ENCODE measurements at regions not wholly inside any gene's neighbourhood (a gene's known extent, or its start where the extent isn't known, plus 50 kb on each side); places are given as distances from the start of the nearest gene placed in this dataset.

DNA sequence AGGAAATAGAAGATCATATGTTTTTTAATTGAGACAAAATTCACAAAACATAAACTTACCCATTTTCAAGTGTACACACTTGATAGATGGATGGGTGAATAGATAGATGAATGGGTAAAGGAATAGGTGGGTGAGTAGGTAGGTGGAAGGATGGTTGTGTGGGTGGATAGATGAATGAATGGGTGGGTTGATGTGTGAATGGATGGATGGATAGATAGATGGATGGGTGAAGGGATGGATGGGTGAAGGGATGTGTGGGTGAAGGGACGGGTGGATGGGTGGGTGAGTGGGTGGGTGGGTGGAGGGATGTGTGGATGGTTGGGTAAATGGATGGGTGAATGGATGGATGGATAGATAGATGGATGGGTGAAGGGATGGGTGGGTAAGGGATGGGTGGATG lies 86.1 kb upstream of the KCND3 start:
- TF ChIP-seq ZSCAN30 (tag by site-specific recombination; IDR thresholded peaks at IDR 0.05) (no peak), ZNF837 (tag by site-specific recombination; IDR thresholded peaks at IDR 0.05) (no peak), ZNF549 (tag by site-specific recombination; IDR thresholded peaks at IDR 0.05) (no peak), ZNF140 (tag by site-specific recombination; IDR thresholded peaks at IDR 0.05) (no peak), ZNF776 (tag by site-specific recombination; IDR thresholded peaks at IDR 0.05; ENCODE audit: borderline replicate concordance) (no peak), ZNF311 (tag by site-specific recombination; IDR thresholded peaks at IDR 0.05; ENCODE audit: borderline replicate concordance) (no peak), ZNF830 (tag by site-specific recombination; IDR thresholded peaks at IDR 0.05; ENCODE audit: low read depth) (no peak)
- TF ChIP-seq, protein P1, sequence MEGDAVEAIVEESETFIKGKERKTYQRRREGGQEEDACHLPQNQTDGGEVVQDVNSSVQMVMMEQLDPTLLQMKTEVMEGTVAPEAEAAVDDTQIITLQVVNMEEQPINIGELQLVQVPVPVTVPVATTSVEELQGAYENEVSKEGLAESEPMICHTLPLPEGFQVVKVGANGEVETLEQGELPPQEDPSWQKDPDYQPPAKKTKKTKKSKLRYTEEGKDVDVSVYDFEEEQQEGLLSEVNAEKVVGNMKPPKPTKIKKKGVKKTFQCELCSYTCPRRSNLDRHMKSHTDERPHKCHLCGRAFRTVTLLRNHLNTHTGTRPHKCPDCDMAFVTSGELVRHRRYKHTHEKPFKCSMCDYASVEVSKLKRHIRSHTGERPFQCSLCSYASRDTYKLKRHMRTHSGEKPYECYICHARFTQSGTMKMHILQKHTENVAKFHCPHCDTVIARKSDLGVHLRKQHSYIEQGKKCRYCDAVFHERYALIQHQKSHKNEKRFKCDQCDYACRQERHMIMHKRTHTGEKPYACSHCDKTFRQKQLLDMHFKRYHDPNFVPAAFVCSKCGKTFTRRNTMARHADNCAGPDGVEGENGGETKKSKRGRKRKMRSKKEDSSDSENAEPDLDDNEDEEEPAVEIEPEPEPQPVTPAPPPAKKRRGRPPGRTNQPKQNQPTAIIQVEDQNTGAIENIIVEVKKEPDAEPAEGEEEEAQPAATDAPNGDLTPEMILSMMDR (tag by site-specific recombination; IDR thresholded peaks at IDR 0.05) = no peak
- TF ChIP-seq, protein P2, sequence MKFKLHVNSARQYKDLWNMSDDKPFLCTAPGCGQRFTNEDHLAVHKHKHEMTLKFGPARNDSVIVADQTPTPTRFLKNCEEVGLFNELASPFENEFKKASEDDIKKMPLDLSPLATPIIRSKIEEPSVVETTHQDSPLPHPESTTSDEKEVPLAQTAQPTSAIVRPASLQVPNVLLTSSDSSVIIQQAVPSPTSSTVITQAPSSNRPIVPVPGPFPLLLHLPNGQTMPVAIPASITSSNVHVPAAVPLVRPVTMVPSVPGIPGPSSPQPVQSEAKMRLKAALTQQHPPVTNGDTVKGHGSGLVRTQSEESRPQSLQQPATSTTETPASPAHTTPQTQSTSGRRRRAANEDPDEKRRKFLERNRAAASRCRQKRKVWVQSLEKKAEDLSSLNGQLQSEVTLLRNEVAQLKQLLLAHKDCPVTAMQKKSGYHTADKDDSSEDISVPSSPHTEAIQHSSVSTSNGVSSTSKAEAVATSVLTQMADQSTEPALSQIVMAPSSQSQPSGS (tag by site-specific recombination; IDR thresholded peaks at IDR 0.05; ENCODE audit: low read depth) = no peak
- TF ChIP-seq, protein P3, sequence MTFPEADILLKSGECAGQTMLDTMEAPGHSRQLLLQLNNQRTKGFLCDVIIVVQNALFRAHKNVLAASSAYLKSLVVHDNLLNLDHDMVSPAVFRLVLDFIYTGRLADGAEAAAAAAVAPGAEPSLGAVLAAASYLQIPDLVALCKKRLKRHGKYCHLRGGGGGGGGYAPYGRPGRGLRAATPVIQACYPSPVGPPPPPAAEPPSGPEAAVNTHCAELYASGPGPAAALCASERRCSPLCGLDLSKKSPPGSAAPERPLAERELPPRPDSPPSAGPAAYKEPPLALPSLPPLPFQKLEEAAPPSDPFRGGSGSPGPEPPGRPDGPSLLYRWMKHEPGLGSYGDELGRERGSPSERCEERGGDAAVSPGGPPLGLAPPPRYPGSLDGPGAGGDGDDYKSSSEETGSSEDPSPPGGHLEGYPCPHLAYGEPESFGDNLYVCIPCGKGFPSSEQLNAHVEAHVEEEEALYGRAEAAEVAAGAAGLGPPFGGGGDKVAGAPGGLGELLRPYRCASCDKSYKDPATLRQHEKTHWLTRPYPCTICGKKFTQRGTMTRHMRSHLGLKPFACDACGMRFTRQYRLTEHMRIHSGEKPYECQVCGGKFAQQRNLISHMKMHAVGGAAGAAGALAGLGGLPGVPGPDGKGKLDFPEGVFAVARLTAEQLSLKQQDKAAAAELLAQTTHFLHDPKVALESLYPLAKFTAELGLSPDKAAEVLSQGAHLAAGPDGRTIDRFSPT (tag by site-specific recombination; IDR thresholded peaks at IDR 0.05) = no peak
- TF ChIP-seq, protein P4, sequence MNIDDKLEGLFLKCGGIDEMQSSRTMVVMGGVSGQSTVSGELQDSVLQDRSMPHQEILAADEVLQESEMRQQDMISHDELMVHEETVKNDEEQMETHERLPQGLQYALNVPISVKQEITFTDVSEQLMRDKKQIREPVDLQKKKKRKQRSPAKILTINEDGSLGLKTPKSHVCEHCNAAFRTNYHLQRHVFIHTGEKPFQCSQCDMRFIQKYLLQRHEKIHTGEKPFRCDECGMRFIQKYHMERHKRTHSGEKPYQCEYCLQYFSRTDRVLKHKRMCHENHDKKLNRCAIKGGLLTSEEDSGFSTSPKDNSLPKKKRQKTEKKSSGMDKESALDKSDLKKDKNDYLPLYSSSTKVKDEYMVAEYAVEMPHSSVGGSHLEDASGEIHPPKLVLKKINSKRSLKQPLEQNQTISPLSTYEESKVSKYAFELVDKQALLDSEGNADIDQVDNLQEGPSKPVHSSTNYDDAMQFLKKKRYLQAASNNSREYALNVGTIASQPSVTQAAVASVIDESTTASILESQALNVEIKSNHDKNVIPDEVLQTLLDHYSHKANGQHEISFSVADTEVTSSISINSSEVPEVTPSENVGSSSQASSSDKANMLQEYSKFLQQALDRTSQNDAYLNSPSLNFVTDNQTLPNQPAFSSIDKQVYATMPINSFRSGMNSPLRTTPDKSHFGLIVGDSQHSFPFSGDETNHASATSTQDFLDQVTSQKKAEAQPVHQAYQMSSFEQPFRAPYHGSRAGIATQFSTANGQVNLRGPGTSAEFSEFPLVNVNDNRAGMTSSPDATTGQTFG (tag by site-specific recombination; IDR thresholded peaks at IDR 0.05; ENCODE audit: borderline replicate concordance) = no peak
- TF ChIP-seq, protein P5, sequence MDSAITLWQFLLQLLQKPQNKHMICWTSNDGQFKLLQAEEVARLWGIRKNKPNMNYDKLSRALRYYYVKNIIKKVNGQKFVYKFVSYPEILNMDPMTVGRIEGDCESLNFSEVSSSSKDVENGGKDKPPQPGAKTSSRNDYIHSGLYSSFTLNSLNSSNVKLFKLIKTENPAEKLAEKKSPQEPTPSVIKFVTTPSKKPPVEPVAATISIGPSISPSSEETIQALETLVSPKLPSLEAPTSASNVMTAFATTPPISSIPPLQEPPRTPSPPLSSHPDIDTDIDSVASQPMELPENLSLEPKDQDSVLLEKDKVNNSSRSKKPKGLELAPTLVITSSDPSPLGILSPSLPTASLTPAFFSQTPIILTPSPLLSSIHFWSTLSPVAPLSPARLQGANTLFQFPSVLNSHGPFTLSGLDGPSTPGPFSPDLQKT (IDR thresholded peaks at IDR 0.05; ENCODE audit: borderline replicate concordance, low read depth, low read length) = no peak

All from HEK293 (cell line).